Astrocyte (in vitro differentiated cells and primary cell): ENCODE measurements at regions not wholly inside any gene's neighbourhood (a gene's known extent, or its start where the extent isn't known, plus 50 kb on each side); places are given as distances from the start of the nearest gene placed in this dataset.

Experiments used
- DNase-seq: peaks from one replicate; pipeline ENCODE4 v3.0.0-alpha.2; 2010; ENCODE audit warnings: low read depth
- FAIRE-seq: peaks from 2 replicates; lab custom pipeline; 2011; peaks lifted over from hg19 to GRCh38; lab: Jason Lieb, UNC
- H2AFZ ChIP-seq: 2 replicates; pipeline ENCODE4 v1.6.0; 2012; ENCODE audit warnings: low read depth, low read length, inconsistent platforms
- H3K27ac ChIP-seq: 2 replicates; pipeline ENCODE4 v1.5.1; 2011; ENCODE audit warnings: low read depth, low read length, inconsistent platforms
- H3K27me3 ChIP-seq: 2 replicates; pipeline ENCODE4 v1.6.0; 2011; ENCODE audit warnings: low read length, inconsistent platforms; ENCODE audit not compliant: insufficient read depth
- H3K36me3 ChIP-seq: 2 replicates; pipeline ENCODE4 v1.5.1; 2011; ENCODE audit warnings: low read length, inconsistent platforms; ENCODE audit not compliant: insufficient read depth
- H3K4me1 ChIP-seq: 2 replicates; pipeline ENCODE4 v1.5.1; 2011; ENCODE audit warnings: low read length, inconsistent platforms; ENCODE audit not compliant: insufficient read depth
- H3K4me2 ChIP-seq: 2 replicates; pipeline ENCODE4 v1.6.0; 2012; ENCODE audit warnings: low read length, inconsistent platforms
- H3K4me3 ChIP-seq: 2 replicates; pipeline ENCODE4 v1.5.1; 2011; ENCODE audit warnings: low read depth, mild to moderate bottlenecking, low read length, inconsistent platforms; ENCODE audit not compliant: insufficient read depth
- H3K79me2 ChIP-seq: 2 replicates; pipeline ENCODE4 v1.6.0; 2012; ENCODE audit warnings: mild to moderate bottlenecking, low read length, inconsistent platforms; ENCODE audit not compliant: insufficient read depth
- H3K9ac ChIP-seq: 2 replicates; pipeline ENCODE4 v1.6.0; 2012; ENCODE audit warnings: mild to moderate bottlenecking, low read length, inconsistent platforms
- H3K9me3 ChIP-seq: 2 replicates; pipeline ENCODE4 v1.5.1; 2012; ENCODE audit warnings: low read depth, mild to moderate bottlenecking, low read length, inconsistent platforms; ENCODE audit not compliant: insufficient read depth
- H4K20me1 ChIP-seq: 2 replicates; pipeline ENCODE4 v1.6.0; 2012; ENCODE audit warnings: low read length, inconsistent platforms; ENCODE audit not compliant: insufficient read depth
- H3K27ac Mint-ChIP-seq: one replicate; pipeline ENCODE4 v1.8.0; 2021; ENCODE audit warnings: mild to moderate bottlenecking, mixed read lengths; ENCODE audit not compliant: unreplicated experiment
- H3K27me3 Mint-ChIP-seq: one replicate; pipeline ENCODE4 v1.8.0; 2021; ENCODE audit warnings: low read depth, mixed read lengths; ENCODE audit not compliant: unreplicated experiment
- H3K36me3 Mint-ChIP-seq: one replicate; pipeline ENCODE4 v1.8.0; 2021; ENCODE audit warnings: low read depth, mixed read lengths; ENCODE audit not compliant: unreplicated experiment
- H3K4me1 Mint-ChIP-seq: one replicate; pipeline ENCODE4 v1.8.0; 2021; ENCODE audit warnings: low read depth, mixed read lengths; ENCODE audit not compliant: unreplicated experiment
- H3K4me3 Mint-ChIP-seq: one replicate; pipeline ENCODE4 v1.8.0; 2021; ENCODE audit warnings: mild to moderate bottlenecking, moderate library complexity, mixed read lengths; ENCODE audit not compliant: unreplicated experiment
- H3K9me3 Mint-ChIP-seq: one replicate; pipeline ENCODE4 v1.8.0; 2021; ENCODE audit warnings: mild to moderate bottlenecking, mixed read lengths; ENCODE audit not compliant: unreplicated experiment
- EZH2 ChIP-seq: IDR thresholded peaks from 2 replicates; pipeline ENCODE4 v1.6.1; 2012; ENCODE audit warnings: mild to moderate bottlenecking, low read length, inconsistent platforms; ENCODE audit not compliant: insufficient read depth
- TF ChIP-seq, protein P1 (sequence below): IDR thresholded peaks from 2 replicates; pipeline ENCODE4 v1.5.1; 2011; ENCODE audit warnings: low read depth, mild to moderate bottlenecking, inconsistent platforms, low read length, moderate library complexity; ENCODE audit not compliant: insufficient read depth

DNA sequence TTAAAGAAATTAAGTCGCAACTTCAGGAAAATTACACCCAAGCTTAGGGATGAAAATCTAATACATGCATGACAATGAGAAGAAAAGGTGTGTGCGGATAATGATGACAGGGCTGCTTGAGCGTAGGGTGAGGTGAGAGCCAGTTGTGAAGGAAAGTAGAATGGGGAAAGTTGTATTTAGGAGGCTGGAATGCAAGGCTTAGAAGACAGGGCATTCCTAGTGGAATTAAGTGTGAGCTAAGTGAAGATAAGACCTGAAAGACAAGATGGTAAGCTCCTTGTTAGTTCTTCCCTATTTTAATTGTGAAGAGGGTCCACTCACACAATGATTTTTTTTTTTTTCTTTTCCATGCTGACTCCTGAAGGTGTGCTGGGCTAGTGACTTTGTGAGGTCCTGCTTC, 519.5 kb upstream of the SALL1 start:
- no peaks in the 10 kb centered on the region for H3K4me1 ChIP-seq
- Mint-ChIP-seq H3K4me1 (peaks cover 14% of the 10 kb centered on the region), H3K9me3 (no peaks in the 10 kb centered on the region), H3K27ac (no peak overlapping the region), H3K4me3 (no peak overlapping the region), H3K27me3 (peaks cover 8% of the 10 kb centered on the region), H3K36me3 (no peaks in the 10 kb centered on the region)
- H3K36me3 ChIP-seq = no peaks in the 10 kb centered on the region
- H3K9me3 ChIP-seq = no peaks in the 10 kb centered on the region
- no peak for DNase-seq
- H2AFZ ChIP-seq = no peak overlapping the region
- TF ChIP-seq EZH2 = no peak
- TF ChIP-seq, protein P1, sequence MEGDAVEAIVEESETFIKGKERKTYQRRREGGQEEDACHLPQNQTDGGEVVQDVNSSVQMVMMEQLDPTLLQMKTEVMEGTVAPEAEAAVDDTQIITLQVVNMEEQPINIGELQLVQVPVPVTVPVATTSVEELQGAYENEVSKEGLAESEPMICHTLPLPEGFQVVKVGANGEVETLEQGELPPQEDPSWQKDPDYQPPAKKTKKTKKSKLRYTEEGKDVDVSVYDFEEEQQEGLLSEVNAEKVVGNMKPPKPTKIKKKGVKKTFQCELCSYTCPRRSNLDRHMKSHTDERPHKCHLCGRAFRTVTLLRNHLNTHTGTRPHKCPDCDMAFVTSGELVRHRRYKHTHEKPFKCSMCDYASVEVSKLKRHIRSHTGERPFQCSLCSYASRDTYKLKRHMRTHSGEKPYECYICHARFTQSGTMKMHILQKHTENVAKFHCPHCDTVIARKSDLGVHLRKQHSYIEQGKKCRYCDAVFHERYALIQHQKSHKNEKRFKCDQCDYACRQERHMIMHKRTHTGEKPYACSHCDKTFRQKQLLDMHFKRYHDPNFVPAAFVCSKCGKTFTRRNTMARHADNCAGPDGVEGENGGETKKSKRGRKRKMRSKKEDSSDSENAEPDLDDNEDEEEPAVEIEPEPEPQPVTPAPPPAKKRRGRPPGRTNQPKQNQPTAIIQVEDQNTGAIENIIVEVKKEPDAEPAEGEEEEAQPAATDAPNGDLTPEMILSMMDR = no peak
- no peak overlapping the region for H3K4me3 ChIP-seq
- no peaks in the 10 kb centered on the region for H4K20me1 ChIP-seq
- no peak overlapping the region for H3K4me2 ChIP-seq
- no peak for FAIRE-seq
- H3K27me3 ChIP-seq = no peaks in the 10 kb centered on the region
- H3K9ac ChIP-seq = no peak overlapping the region
- no peak overlapping the region for H3K27ac ChIP-seq
- no peaks in the 10 kb centered on the region for H3K79me2 ChIP-seq

DNA sequence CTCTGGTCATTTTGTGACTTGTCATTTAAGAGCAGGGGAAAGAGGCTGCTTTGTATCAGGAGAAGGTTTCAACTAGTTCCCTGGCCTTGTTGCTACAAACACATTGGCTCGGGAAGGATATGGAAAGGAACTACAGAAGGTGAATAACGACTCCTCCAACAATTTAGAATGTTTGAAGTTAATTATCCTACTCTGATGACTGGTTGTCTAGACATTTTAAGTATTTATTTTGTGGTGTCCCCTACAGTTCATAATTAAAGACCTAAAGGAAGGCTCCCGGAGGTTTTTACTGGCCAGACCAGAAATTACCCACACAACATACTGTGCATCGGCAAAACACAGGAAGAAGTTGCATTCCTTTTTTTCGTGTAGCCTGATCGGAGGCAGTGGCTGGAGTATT, 515.8 kb upstream of the SALL1 start:
- H4K20me1 ChIP-seq = no peaks in the 10 kb centered on the region
- no peak overlapping the region for H3K9ac ChIP-seq
- peak overlapping the region; percentile 86 for H3K27ac Mint-ChIP-seq
- TF ChIP-seq, protein P1 = no peak
- no peak for TF ChIP-seq EZH2
- peak overlapping the region; percentile 2 for H2AFZ ChIP-seq
- H3K9me3 ChIP-seq = no peaks in the 10 kb centered on the region
- H3K27me3 Mint-ChIP-seq = peaks cover 11% of the 10 kb centered on the region
- H3K4me1 Mint-ChIP-seq = peaks cover 14% of the 10 kb centered on the region
- no peak overlapping the region for H3K4me3 ChIP-seq
- DNase-seq (peak; percentile 82), FAIRE-seq (no peak)
- H3K4me3 Mint-ChIP-seq = no peak overlapping the region
- no peaks in the 10 kb centered on the region for H3K36me3 ChIP-seq
- no peaks in the 10 kb centered on the region for H3K4me1 ChIP-seq
- no peaks in the 10 kb centered on the region for H3K79me2 ChIP-seq
- H3K4me2 ChIP-seq = peak overlapping the region; percentile 22
- H3K9me3 Mint-ChIP-seq = no peaks in the 10 kb centered on the region
- no peaks in the 10 kb centered on the region for H3K36me3 Mint-ChIP-seq
- no peaks in the 10 kb centered on the region for H3K27me3 ChIP-seq
- peak overlapping the region; percentile 50 for H3K27ac ChIP-seq

DNA sequence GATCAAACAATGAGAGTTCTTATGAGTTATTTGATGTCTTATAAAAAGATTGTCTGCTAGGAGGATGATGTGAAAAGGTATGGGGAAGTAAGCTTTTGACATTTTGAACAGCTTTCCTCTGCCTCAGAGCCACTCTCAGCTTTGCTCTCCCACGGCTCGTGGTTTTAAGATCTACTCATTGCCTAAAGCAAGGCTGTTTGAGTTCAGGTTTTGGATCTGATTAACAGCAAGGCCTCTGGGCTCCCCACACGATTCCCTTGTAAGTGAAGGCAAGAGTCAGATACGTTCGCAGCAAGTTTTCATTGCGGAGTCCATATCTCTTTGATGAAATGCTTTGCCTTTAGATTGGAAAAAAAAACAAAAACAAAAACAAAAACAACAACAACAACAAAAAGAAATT, 515.0 kb upstream of the SALL1 start:
- no peaks in the 10 kb centered on the region for H4K20me1 ChIP-seq
- no peak for FAIRE-seq
- H3K27ac Mint-ChIP-seq = peak overlapping the region; percentile 84
- no peak overlapping the region for H3K9ac ChIP-seq
- peak; percentile 31 for DNase-seq
- no peaks in the 10 kb centered on the region for H3K9me3 Mint-ChIP-seq
- peak overlapping the region; percentile 36 for H3K4me3 Mint-ChIP-seq
- no peaks in the 10 kb centered on the region for H3K36me3 Mint-ChIP-seq
- peaks cover 11% of the 10 kb centered on the region for H3K27me3 Mint-ChIP-seq
- H3K27ac ChIP-seq = peak overlapping the region; percentile 50
- no peaks in the 10 kb centered on the region for H3K36me3 ChIP-seq
- H2AFZ ChIP-seq = no peak overlapping the region
- H3K79me2 ChIP-seq = no peaks in the 10 kb centered on the region
- peaks cover 14% of the 10 kb centered on the region for H3K4me1 Mint-ChIP-seq
- H3K27me3 ChIP-seq = no peaks in the 10 kb centered on the region
- peak overlapping the region; percentile 24 for H3K4me2 ChIP-seq
- no peak for TF ChIP-seq EZH2
- TF ChIP-seq, protein P1 = no peak
- H3K9me3 ChIP-seq = no peaks in the 10 kb centered on the region
- no peak overlapping the region for H3K4me3 ChIP-seq
- H3K4me1 ChIP-seq = no peaks in the 10 kb centered on the region
